ENCODE measurements at regions not wholly inside any gene's neighbourhood (a gene's known extent, or its start where the extent isn't known, plus 50 kb on each side); places are given as distances from the start of the nearest gene placed in this dataset.

GRCh38 chr14:46053221-46053620 is 598.4 kb downstream of the RPL10L start:
- H3K27ac ChIP-seq = no peak overlapping the region
- no peak overlapping the region for H3K4me3 ChIP-seq
- no peaks in the 10 kb centered on the region for H3K36me3 ChIP-seq (ENCODE audit: low read depth, missing control alignments)
- no peaks in the 10 kb centered on the region for H3K4me1 ChIP-seq
- DNase-seq = no peak
- no peak for TF ChIP-seq CTCF (IDR thresholded peaks at IDR 0.05)
- no peak for TF ChIP-seq POLR2A (IDR thresholded peaks at IDR 0.05)
- intact Hi-C loops (cut with DNase I; ENCODE audit: low total_unique reads) = no loop called here
- H3K27me3 ChIP-seq = no peaks in the 10 kb centered on the region
- WGBS, 2 donors = 85 to 93% methylated on average over 1 of the region's 1 CpG
- H3K9me3 ChIP-seq = no peaks in the 10 kb centered on the region

- Histone ChIP-seq H3K27me3 (no peaks in the 10 kb centered on the region), H3K9me3 (no peaks in the 10 kb centered on the region), H3K27ac (no peak overlapping the region), H3K4me1 (no peaks in the 10 kb centered on the region), H3K4me3 (no peak overlapping the region), H3K36me3 (ENCODE audit: low read depth, missing control alignments) (no peaks in the 10 kb centered on the region)
- 86 to 89% methylated on average over 1 of the region's 1 CpG for WGBS, 2 donors
- no peak for DNase-seq
- TF ChIP-seq CTCF (IDR thresholded peaks at IDR 0.05) = no peak
- intact Hi-C loops (cut with DNase I; ENCODE audit: low total_unique reads) = no loop called here
These were observed 599.8 kb downstream of the RPL10L start for GRCh38 chr14:46051796-46052195.

GRCh38 chr14:46048127-46048526 is 603.5 kb downstream of the RPL10L start:
- Histone ChIP-seq H3K27me3 (no peaks in the 10 kb centered on the region), H3K36me3 (ENCODE audit: low read depth, missing control alignments) (no peaks in the 10 kb centered on the region), H3K27ac (no peak overlapping the region), H3K9me3 (no peaks in the 10 kb centered on the region), H3K4me1 (no peaks in the 10 kb centered on the region), H3K4me3 (no peak overlapping the region)
- no peak for TF ChIP-seq POLR2A (IDR thresholded peaks at IDR 0.05)
- no peak for TF ChIP-seq CTCF (IDR thresholded peaks at IDR 0.05)
- peak; percentile 54 for DNase-seq
- intact Hi-C loops (cut with DNase I; ENCODE audit: low total_unique reads) = no loop called here
- 63 to 73% methylated on average over 3 of the region's 3 CpGs for WGBS, 2 donors

- Histone ChIP-seq H3K9me3 (no peaks in the 10 kb centered on the region), H3K36me3 (ENCODE audit: low read depth, missing control alignments) (no peaks in the 10 kb centered on the region), H3K4me3 (no peak overlapping the region), H3K27me3 (no peaks in the 10 kb centered on the region), H3K4me1 (no peaks in the 10 kb centered on the region), H3K27ac (no peak overlapping the region)
- WGBS, 2 donors = 90% methylated on average over 4 of the region's 4 CpGs
- DNase-seq = no peak
- intact Hi-C loops (cut with DNase I; ENCODE audit: low total_unique reads) = no loop called here
- no peak for TF ChIP-seq POLR2A (IDR thresholded peaks at IDR 0.05)
- no peak for TF ChIP-seq CTCF (IDR thresholded peaks at IDR 0.05)
These were observed 615.5 kb downstream of the RPL10L start for GRCh38 chr14:46036099-46036498.

GRCh38 chr14:46034305-46034704 is 617.3 kb downstream of the RPL10L start:
- no peak overlapping the region for H3K4me3 ChIP-seq
- H3K4me1 ChIP-seq = no peaks in the 10 kb centered on the region
- WGBS, 2 donors = 73 to 81% methylated on average over 3 of the region's 3 CpGs
- H3K36me3 ChIP-seq (ENCODE audit: low read depth, missing control alignments) = no peaks in the 10 kb centered on the region
- no peak for DNase-seq
- intact Hi-C loops (cut with DNase I; ENCODE audit: low total_unique reads) = no loop called here
- TF ChIP-seq POLR2A (IDR thresholded peaks at IDR 0.05) = no peak
- no peak for TF ChIP-seq CTCF (IDR thresholded peaks at IDR 0.05)
- no peak overlapping the region for H3K27ac ChIP-seq
- H3K9me3 ChIP-seq = no peaks in the 10 kb centered on the region
- no peaks in the 10 kb centered on the region for H3K27me3 ChIP-seq
